HEK293 (cell line): ENCODE measurements at regions not wholly inside any gene's neighbourhood (a gene's known extent, or its start where the extent isn't known, plus 50 kb on each side); places are given as distances from the start of the nearest gene placed in this dataset.

Source experiments
- CTCF ChIA-PET: fragments of 350-600 bp; formaldehyde crosslinking; extraction: SDS; loops from one replicate; lab custom pipeline; 2021; ENCODE audit warnings: antibody characterized with exemption; lab: Yijun Ruan, JAX
- POLR2A ChIA-PET: fragments of 300-600 bp; formaldehyde crosslinking; extraction: SDS; loops from one replicate; lab custom pipeline; 2020; ENCODE audit warnings: antibody characterized with exemption, inconsistent platforms; lab: Yijun Ruan, JAX
- H3K27ac ChIP-seq: fragments of 200-500 bp; sonication (Bioruptor generic); 2 replicates; pipeline ENCODE4 v1.5.1; 2014; ENCODE audit warnings: low read depth, low read length, control low read depth, inconsistent platforms; ENCODE audit errors: extremely low read depth
- H3K36me3 ChIP-seq, 2 experiments: fragments of 200-500 bp in 1 of 2; sonication (Bioruptor generic) in 1 of 2; 1 replicate in 1 of 2; 2 replicates in 1 of 2; pipeline ENCODE4 v1.5.1; 2014 to 2017; ENCODE audit warnings: inconsistent platforms in 2 of 2, low read length in 2 of 2; ENCODE audit not compliant: control insufficient read depth in 2 of 2, insufficient read depth in 1 of 2
- H3K4me1 ChIP-seq: fragments of 200-500 bp; sonication (Bioruptor generic); 2 replicates; pipeline ENCODE4 v1.5.1; 2014; ENCODE audit warnings: mild to moderate bottlenecking, low read length, inconsistent platforms; ENCODE audit not compliant: control insufficient read depth, insufficient read depth
- H3K4me3 ChIP-seq: 2 replicates; pipeline ENCODE4 v1.5.1; 2011; ENCODE audit warnings: low read depth, mild to moderate bottlenecking, control low read depth, low read length, moderate library complexity
- H3K9me3 ChIP-seq: fragments of 200-500 bp; sonication (Bioruptor generic); 2 replicates; pipeline ENCODE4 v1.5.1; 2014; ENCODE audit warnings: low read depth, low read length, inconsistent platforms; ENCODE audit not compliant: control insufficient read depth, insufficient read depth
- BCL11B ChIP-seq: fragments of 450-650 bp; formaldehyde crosslinking; IDR thresholded peaks from 2 replicates; pipeline ENCODE4 v1.5.1; 2016; ENCODE audit warnings: low read depth, missing biosample characterization, missing genetic modification characterization
- GLI4 ChIP-seq: fragments of 450-650 bp; formaldehyde crosslinking; IDR thresholded peaks from 2 replicates; pipeline ENCODE4 v1.5.1; 2016; ENCODE audit warnings: missing biosample characterization, missing genetic modification characterization
- IKZF3 ChIP-seq: fragments of 450-650 bp; IDR thresholded peaks from 2 replicates; pipeline ENCODE4 v1.5.0; 2018; ENCODE audit warnings: missing biosample characterization, mild to moderate bottlenecking, missing genetic modification characterization, moderate library complexity
- SP2 ChIP-seq: fragments of 450-650 bp; formaldehyde crosslinking; IDR thresholded peaks from 2 replicates; pipeline ENCODE4 v1.5.1; 2016; ENCODE audit warnings: missing biosample characterization, missing genetic modification characterization
- ZFP3 ChIP-seq: fragments of 450-650 bp; formaldehyde crosslinking; IDR thresholded peaks from 2 replicates; pipeline ENCODE4 v1.5.1; 2016; ENCODE audit warnings: low read depth, missing biosample characterization, missing genetic modification characterization
- ZFP37 ChIP-seq: fragments of 450-650 bp; formaldehyde crosslinking; IDR thresholded peaks from 2 replicates; pipeline ENCODE4 v1.5.1; 2016; ENCODE audit warnings: missing biosample characterization, missing genetic modification characterization
- ZNF211 ChIP-seq: fragments of 450-650 bp; formaldehyde crosslinking; IDR thresholded peaks from 2 replicates; pipeline ENCODE4 v1.5.1; 2016; ENCODE audit warnings: low read depth, missing biosample characterization, missing genetic modification characterization
- ZNF302 ChIP-seq: fragments of 450-650 bp; formaldehyde crosslinking; IDR thresholded peaks from 2 replicates; pipeline ENCODE4 v1.5.1; 2016; ENCODE audit warnings: missing biosample characterization, missing genetic modification characterization, low read depth
- ZNF48 ChIP-seq: fragments of 450-650 bp; formaldehyde crosslinking; IDR thresholded peaks from 2 replicates; pipeline ENCODE4 v1.5.1; 2016; ENCODE audit warnings: missing biosample characterization, missing genetic modification characterization
- ZNF624 ChIP-seq: fragments of 450-650 bp; formaldehyde crosslinking; IDR thresholded peaks from 2 replicates; pipeline ENCODE4 v1.5.1; 2017; ENCODE audit warnings: missing biosample characterization, missing genetic modification characterization
- ZNF629 ChIP-seq: fragments of 450-650 bp; formaldehyde crosslinking; IDR thresholded peaks from 2 replicates; pipeline ENCODE4 v1.5.1; 2017; ENCODE audit warnings: missing biosample characterization, missing genetic modification characterization
- TF ChIP-seq, protein P1 (sequence below): fragments of 450-650 bp; formaldehyde crosslinking; conservative IDR thresholded peaks from 2 replicates; pipeline ENCODE4 v1.5.1; 2016; ENCODE audit warnings: low read depth, missing biosample characterization, missing genetic modification characterization
- TF ChIP-seq, protein P2 (sequence below): fragments of 450-650 bp; formaldehyde crosslinking; IDR thresholded peaks from 2 replicates; pipeline ENCODE4 v1.5.1; 2016; ENCODE audit warnings: missing biosample characterization, missing genetic modification characterization

DNA sequence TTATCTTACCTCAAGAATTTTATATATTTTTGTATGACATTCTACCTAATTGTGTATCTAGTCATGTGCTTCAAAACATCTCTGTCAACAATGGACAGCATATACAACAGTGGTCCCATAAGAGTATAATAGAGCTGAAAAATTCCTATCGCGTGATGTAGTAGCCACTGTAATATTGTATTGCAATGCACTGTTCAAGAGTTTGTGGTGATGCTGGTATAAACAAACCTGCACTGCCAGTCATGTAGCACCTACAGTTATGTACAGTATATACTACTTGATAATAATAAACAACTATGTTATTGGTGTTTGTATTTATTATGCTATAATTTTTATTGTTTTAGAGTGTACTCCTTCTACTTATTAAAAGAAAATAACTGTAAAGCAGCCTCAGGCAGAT lies 672.7 kb downstream of the CD109 start (continued):
- TF ChIP-seq, protein P1, sequence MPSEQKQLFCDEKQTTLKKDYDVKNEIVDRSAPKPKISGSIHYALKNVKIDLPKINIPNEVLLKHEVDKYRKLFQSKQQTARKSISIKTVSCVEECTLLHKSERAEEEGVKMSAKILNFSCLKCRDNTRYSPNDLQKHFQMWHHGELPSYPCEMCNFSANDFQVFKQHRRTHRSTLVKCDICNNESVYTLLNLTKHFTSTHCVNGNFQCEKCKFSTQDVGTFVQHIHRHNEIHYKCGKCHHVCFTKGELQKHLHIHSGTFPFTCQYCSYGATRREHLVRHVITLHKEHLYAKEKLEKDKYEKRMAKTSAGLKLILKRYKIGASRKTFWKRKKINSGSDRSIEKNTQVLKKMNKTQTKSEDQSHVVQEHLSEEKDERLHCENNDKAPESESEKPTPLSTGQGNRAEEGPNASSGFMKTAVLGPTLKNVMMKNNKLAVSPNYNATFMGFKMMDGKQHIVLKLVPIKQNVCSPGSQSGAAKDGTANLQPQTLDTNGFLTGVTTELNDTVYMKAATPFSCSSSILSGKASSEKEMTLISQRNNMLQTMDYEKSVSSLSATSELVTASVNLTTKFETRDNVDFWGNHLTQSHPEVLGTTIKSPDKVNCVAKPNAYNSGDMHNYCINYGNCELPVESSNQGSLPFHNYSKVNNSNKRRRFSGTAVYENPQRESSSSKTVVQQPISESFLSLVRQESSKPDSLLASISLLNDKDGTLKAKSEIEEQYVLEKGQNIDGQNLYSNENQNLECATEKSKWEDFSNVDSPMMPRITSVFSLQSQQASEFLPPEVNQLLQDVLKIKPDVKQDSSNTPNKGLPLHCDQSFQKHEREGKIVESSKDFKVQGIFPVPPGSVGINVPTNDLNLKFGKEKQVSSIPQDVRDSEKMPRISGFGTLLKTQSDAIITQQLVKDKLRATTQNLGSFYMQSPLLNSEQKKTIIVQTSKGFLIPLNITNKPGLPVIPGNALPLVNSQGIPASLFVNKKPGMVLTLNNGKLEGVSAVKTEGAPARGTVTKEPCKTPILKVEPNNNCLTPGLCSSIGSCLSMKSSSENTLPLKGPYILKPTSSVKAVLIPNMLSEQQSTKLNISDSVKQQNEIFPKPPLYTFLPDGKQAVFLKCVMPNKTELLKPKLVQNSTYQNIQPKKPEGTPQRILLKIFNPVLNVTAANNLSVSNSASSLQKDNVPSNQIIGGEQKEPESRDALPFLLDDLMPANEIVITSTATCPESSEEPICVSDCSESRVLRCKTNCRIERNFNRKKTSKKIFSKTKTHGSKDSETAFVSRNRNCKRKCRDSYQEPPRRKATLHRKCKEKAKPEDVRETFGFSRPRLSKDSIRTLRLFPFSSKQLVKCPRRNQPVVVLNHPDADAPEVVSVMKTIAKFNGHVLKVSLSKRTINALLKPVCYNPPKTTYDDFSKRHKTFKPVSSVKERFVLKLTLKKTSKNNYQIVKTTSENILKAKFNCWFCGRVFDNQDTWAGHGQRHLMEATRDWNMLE: no peak
- TF ChIP-seq ZNF211 (tag by site-specific recombination) (no peak), ZNF624 (no peak)

DNA sequence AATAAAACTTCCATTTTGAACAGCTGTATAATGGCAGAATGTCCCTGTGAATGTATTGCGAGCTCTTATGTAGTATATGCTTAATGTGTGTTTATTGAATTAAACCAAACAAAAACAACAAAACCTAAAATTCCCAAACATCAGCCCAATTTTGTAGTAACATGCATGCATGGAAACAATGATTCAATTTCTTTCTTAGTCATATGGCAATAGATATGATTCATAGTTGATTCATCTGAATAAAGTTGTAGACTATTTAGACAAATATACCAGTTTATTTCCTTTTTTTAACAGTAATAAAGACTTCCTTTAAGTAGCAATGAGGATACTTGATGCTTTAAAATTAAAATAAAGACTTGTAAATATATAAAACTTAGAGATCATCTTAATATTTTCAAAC lies 670.6 kb downstream of the CD109 start:
- Histone ChIP-seq H3K4me1 (no peaks in the 10 kb centered on the region), H3K4me3 (no peak overlapping the region), H3K36me3 (no peaks in the 10 kb centered on the region), H3K27ac (no peak overlapping the region), H3K9me3 (no peaks in the 10 kb centered on the region)
- TF ChIP-seq GLI4 (tag by site-specific recombination) (no peak), ZFP3 (no peak), ZNF48 (no peak), SP2 (no peak)
- ChIA-PET CTCF (interaction anchor here (0.6 kb wide), 1 partner anchor 1014 kb away, joined by 3 read pairs; no protein-coding TSS in a partner anchor), POLR2A (no interaction called here)

DNA sequence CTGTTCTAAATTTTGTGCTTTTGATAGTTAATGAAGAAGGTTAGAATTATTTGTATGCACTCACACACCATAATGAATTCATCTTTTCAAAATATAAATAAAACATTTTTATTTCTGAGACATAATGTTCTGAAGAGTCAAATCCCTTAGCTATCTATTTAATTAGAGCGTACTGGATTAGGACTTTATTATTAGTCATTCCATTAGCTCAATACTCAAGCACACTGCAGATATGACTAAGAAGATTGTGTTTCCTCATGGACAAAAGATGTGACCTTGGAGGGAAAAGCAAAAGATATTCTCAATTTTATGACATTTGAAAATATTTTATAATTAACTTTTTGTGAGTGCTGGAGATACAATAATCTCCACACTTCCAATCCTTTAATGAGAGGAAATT lies 666.4 kb downstream of the CD109 start:
- H3K27ac ChIP-seq: no peak overlapping the region
- CTCF ChIA-PET: no interaction called here
- H3K4me1 ChIP-seq: no peaks in the 10 kb centered on the region
- no peak overlapping the region for H3K4me3 ChIP-seq
- no peak for TF ChIP-seq SP2
- TF ChIP-seq BCL11B (tag by site-specific recombination): no peak
- no peak for TF ChIP-seq ZNF302
- TF ChIP-seq IKZF3: no peak
- TF ChIP-seq, all 188 proteins: peak for 0
- H3K36me3 ChIP-seq: no peaks in the 10 kb centered on the region
- POLR2A ChIA-PET: no interaction called here
- no peaks in the 10 kb centered on the region for H3K9me3 ChIP-seq

DNA sequence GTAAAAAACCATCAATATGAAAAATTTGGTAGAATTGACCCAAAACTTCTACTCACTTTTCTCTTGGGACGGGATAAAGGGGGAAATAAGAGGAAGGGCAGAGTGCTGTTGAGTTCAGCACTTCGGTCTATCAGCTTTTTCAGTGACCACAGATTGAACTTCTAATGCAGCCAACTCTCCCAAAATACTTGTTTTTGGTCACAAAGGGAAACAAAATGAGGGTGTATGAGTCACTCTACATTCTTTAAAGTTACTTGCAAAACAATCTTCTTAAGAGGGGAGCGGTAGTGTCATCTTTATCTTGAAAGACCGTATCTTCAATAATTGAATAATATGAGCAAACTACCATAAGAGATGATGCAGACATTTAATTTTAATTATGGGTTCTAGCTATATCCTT lies 661.3 kb downstream of the CD109 start:
- ChIA-PET POLR2A (no interaction called here), CTCF (no interaction called here)
- H3K9me3 ChIP-seq: no peaks in the 10 kb centered on the region
- TF ChIP-seq, protein P2, sequence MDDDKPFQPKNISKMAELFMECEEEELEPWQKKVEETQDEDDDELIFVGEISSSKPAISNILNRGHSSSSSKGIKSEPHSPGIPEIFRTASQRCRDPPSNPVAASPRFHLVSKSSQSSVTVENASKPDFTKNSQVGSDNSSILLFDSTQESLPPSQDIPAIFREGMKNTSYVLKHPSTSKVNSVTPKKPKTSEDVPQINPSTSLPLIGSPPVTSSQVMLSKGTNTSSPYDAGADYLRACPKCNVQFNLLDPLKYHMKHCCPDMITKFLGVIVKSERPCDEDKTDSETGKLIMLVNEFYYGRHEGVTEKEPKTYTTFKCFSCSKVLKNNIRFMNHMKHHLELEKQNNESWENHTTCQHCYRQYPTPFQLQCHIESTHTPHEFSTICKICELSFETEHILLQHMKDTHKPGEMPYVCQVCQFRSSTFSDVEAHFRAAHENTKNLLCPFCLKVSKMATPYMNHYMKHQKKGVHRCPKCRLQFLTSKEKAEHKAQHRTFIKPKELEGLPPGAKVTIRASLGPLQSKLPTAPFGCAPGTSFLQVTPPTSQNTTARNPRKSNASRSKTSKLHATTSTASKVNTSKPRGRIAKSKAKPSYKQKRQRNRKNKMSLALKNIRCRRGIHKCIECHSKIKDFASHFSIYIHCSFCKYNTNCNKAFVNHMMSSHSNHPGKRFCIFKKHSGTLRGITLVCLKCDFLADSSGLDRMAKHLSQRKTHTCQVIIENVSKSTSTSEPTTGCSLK (tag by site-specific recombination): no peak
- no peak for TF ChIP-seq IKZF3
- no peak for TF ChIP-seq ZFP37 (tag by site-specific recombination)
- TF ChIP-seq ZNF629 (tag by site-specific recombination): no peak
- H3K4me1 ChIP-seq: no peaks in the 10 kb centered on the region
- no peaks in the 10 kb centered on the region for H3K36me3 ChIP-seq
- H3K27ac ChIP-seq: no peak overlapping the region
- H3K4me3 ChIP-seq: no peak overlapping the region
